ENCODE measurements at regions not wholly inside any gene's neighbourhood (a gene's known extent, or its start where the extent isn't known, plus 50 kb on each side); places are given as distances from the start of the nearest gene placed in this dataset.

GRCh38 chr13:37342205-37342604, 236.7 kb upstream of the CSNK1A1L start:
- TF ChIP-seq, protein P1, sequence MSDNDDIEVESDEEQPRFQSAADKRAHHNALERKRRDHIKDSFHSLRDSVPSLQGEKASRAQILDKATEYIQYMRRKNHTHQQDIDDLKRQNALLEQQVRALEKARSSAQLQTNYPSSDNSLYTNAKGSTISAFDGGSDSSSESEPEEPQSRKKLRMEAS (IDR thresholded peaks at IDR 0.05) = no peak
- no peak for TF ChIP-seq CTCF (IDR thresholded peaks at IDR 0.05 in 2 of 3, conservative IDR thresholded peaks at IDR 0.05 in 1 of 3; ENCODE audit: borderline replicate concordance in 1 of 3, insufficient read depth in 1 of 3, low read depth in 2 of 3, low read length in 2 of 3)
- no peak for TF ChIP-seq CEBPB (IDR thresholded peaks at IDR 0.05; ENCODE audit: low read depth)

Data from HCT116 (cell line).